Peyer's patch (tissue), 4 donors: ENCODE measurements at regions not wholly inside any gene's neighbourhood (a gene's known extent, or its start where the extent isn't known, plus 50 kb on each side); places are given as distances from the start of the nearest gene placed in this dataset.

Experiments used
- DNase-seq, 3 donors: peaks; one replicate each; pipeline ENCODE4 v3.0.0-alpha.2; 2017 to 2019
- H3K27ac ChIP-seq, 4 donors: fragments of 200-600 bp; sonication (generic); one replicate each; pipeline ENCODE4 v1.5.1; 2016 to 2019
- H3K27me3 ChIP-seq, 2 donors: fragments of 200-600 bp; sonication (generic); one replicate each; pipeline ENCODE4 v1.5.1; 2019
- H3K36me3 ChIP-seq, 3 donors: fragments of 200-600 bp; sonication (generic); one replicate each; pipeline ENCODE4 v1.5.1; 2016 to 2019
- H3K4me1 ChIP-seq, 4 donors: fragments of 200-600 bp; sonication (generic); one replicate each; pipeline ENCODE4 v1.5.1; 2016 to 2019
- H3K4me3 ChIP-seq, 4 donors: fragments of 200-600 bp; sonication (generic); 1 replicate in 3 of 4; 2 replicates in 1 of 4; pipeline ENCODE4 v1.5.1; 2016 to 2019; ENCODE audit warnings: mild to moderate bottlenecking in 1 of 4
- H3K9me3 ChIP-seq, 4 donors: fragments of 200-600 bp; sonication (generic); one replicate each; pipeline ENCODE4 v1.5.1; 2016 to 2019; ENCODE audit warnings: mild to moderate bottlenecking in 1 of 4
- POLR2A ChIP-seq, 2 donors: fragments of 450-650 bp; IDR thresholded peaks; one replicate each; pipeline ENCODE4 v1.5.1; 2017; ENCODE audit warnings: antibody characterized with exemption in 2 of 2, mild to moderate bottlenecking in 2 of 2, moderate library complexity in 2 of 2
- TF ChIP-seq, protein P1 (sequence below), 6 experiments: fragments of 450-650 bp in 4 of 6; fragments of 200-600 bp in 2 of 6; sonication (generic) in 1 of 6; IDR thresholded peaks; one replicate each; pipeline ENCODE4 v1.5.1; 2017 to 2019; ENCODE audit warnings: antibody characterized with exemption in 6 of 6, mild to moderate bottlenecking in 3 of 6, moderate library complexity in 1 of 6

DNA sequence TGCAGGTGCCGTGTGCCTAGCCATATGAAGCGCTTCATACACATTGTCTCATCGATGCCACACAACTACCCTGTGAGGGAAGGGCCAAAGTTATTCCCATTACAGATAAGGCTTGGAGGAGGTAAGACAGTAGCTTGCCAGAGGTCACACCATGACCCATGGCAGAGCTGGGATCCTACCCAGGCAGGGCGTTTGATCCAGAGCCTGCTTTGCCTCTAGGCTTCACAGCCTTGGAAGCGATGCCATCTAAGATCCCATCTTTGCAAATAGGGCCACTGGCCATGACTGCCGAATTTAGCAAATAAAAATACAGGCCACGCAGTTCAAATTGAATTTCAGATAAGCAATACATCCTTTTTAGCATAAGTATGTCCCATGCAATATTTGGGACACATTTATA, 358.2 kb downstream of the BCOR start:
- Histone ChIP-seq H3K27ac (no peak overlapping the region), H3K4me3 (no peak overlapping the region), H3K9me3 (no peaks in the 10 kb centered on the region), H3K4me1 (no peaks in the 10 kb centered on the region), H3K27me3 (no peaks in the 10 kb centered on the region), H3K36me3 (no peaks in the 10 kb centered on the region)
- TF ChIP-seq POLR2A (IDR thresholded peaks at IDR 0.05), result no peak
- TF ChIP-seq, protein P1, sequence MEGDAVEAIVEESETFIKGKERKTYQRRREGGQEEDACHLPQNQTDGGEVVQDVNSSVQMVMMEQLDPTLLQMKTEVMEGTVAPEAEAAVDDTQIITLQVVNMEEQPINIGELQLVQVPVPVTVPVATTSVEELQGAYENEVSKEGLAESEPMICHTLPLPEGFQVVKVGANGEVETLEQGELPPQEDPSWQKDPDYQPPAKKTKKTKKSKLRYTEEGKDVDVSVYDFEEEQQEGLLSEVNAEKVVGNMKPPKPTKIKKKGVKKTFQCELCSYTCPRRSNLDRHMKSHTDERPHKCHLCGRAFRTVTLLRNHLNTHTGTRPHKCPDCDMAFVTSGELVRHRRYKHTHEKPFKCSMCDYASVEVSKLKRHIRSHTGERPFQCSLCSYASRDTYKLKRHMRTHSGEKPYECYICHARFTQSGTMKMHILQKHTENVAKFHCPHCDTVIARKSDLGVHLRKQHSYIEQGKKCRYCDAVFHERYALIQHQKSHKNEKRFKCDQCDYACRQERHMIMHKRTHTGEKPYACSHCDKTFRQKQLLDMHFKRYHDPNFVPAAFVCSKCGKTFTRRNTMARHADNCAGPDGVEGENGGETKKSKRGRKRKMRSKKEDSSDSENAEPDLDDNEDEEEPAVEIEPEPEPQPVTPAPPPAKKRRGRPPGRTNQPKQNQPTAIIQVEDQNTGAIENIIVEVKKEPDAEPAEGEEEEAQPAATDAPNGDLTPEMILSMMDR (IDR thresholded peaks at IDR 0.05), result no peak
- no peak for DNase-seq

DNA sequence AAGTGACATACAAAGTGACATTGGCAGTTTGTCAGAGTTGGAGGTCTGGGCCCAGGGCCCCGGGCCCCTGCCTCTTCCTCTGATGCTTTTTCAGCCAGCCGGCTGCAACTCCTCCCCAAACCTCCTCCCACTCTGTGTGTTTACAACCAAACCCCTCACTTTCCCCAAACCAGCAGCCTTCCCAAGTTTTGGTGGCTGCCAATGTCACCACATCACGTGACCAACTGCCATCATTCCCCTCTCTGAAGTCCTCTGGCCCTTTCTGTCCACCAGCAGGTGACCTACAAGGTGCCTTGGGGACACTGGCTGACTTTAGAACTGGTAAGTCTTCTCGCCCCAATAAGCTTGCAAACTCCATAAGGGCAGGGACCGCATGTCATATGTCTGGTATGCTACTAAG, 357.7 kb downstream of the BCOR start:
- H3K27me3 ChIP-seq, result no peaks in the 10 kb centered on the region
- TF ChIP-seq POLR2A (IDR thresholded peaks at IDR 0.05), result no peak
- TF ChIP-seq, protein P1 (IDR thresholded peaks at IDR 0.05), result no peak
- no peaks in the 10 kb centered on the region for H3K36me3 ChIP-seq
- H3K4me3 ChIP-seq, result no peak overlapping the region
- DNase-seq, result no peak
- H3K4me1 ChIP-seq, result no peaks in the 10 kb centered on the region
- H3K27ac ChIP-seq, result no peak overlapping the region
- no peaks in the 10 kb centered on the region for H3K9me3 ChIP-seq

DNA sequence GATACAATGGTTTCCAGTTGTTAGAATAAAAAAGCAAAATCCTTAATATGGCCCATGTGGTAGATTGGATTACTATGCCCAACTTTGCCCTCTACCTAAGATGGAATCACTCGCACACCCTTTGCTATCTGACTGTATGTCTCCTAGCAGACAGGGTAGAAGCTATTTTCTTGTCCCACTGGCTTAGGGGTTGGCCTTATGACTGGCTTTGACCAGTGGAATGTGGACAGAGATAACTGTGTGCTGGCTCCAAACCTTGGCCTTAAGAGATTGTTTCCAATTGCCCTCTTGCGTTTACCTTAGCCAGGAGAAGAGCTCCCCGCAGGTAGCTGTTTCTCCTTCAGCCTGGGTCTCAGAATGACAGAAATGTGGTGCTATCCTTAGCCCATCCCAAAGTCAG, 355.9 kb downstream of the BCOR start:
- Histone ChIP-seq H3K27me3 (no peaks in the 10 kb centered on the region), H3K27ac (no peak overlapping the region), H3K4me1 (no peaks in the 10 kb centered on the region), H3K36me3 (no peaks in the 10 kb centered on the region), H3K4me3 (no peak overlapping the region), H3K9me3 (no peaks in the 10 kb centered on the region)
- TF ChIP-seq POLR2A (IDR thresholded peaks at IDR 0.05), result no peak
- TF ChIP-seq, protein P1 (IDR thresholded peaks at IDR 0.05), result no peak
- no peak for DNase-seq

DNA sequence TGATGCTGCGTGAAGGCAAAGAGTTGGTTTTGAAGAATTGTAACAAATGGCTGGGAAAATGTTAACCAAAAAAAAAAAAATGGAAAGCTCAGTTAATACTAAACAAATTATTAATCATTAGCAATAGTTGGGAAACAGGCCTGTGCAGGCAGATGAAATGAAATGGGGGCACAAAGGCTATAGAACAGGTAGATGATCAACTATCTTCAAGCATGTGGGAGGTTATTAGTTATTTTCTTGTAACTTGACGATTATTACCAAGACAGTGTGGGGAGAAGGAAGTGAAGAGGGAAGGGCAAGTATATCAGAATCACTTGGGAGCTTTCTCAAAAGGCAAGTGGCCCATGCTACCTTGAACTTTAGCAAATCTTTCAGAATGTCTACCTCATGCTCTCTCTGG, 351.9 kb downstream of the BCOR start:
- H3K4me1 ChIP-seq, result no peaks in the 10 kb centered on the region
- TF ChIP-seq, protein P1 (IDR thresholded peaks at IDR 0.05), result no peak
- DNase-seq, result no peak
- no peaks in the 10 kb centered on the region for H3K27me3 ChIP-seq
- no peaks in the 10 kb centered on the region for H3K9me3 ChIP-seq
- H3K36me3 ChIP-seq, result no peaks in the 10 kb centered on the region
- H3K4me3 ChIP-seq, result no peak overlapping the region
- H3K27ac ChIP-seq, result no peak overlapping the region

DNA sequence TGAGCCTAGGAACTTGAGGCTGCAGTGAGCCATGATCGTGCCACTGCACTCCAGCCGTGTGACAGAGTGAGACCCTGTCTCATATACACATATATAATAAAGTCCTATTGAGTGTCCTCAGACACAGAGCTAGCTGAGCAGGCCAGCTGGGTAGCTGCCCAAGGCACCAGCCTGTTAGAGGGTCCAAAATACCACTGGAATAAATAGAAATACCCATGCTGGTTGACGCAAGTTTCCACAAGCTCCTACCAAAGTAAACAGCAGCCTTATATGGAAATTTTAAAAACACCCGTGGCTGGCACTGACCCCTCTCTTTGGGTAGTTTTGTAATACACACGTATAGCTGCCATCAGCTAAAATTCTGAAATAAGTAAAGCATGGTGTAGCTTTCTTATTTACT, 348.6 kb downstream of the BCOR start:
- Histone ChIP-seq H3K4me3 (no peak overlapping the region), H3K27ac (no peak overlapping the region), H3K4me1 (no peaks in the 10 kb centered on the region), H3K9me3 (no peaks in the 10 kb centered on the region), H3K27me3 (no peaks in the 10 kb centered on the region), H3K36me3 (no peaks in the 10 kb centered on the region)
- no peak for DNase-seq
- TF ChIP-seq, protein P1 (IDR thresholded peaks at IDR 0.05), result no peak
- no peak for TF ChIP-seq POLR2A (IDR thresholded peaks at IDR 0.05)

DNA sequence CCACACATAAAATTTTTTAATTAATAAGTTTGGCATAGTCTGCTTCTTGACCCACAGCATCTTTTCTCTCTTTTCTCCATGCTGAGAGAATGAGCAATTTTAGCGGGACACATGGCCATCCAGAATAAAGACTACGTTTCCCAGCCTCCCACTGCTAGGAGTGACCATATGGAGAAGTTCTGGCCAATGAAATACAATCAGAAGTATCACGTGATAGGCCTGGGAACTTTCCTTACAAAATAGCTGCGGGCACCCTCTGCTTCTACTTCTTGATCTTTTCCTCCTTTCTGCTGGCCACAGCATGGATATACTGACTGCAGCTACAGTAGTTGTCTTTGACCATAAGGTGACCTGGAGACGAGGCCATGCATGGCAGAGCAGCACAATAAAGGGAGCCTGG, 348.0 kb downstream of the BCOR start:
- no peak for DNase-seq
- Histone ChIP-seq H3K4me1 (no peaks in the 10 kb centered on the region), H3K36me3 (no peaks in the 10 kb centered on the region), H3K4me3 (no peak overlapping the region), H3K9me3 (no peaks in the 10 kb centered on the region), H3K27ac (no peak overlapping the region), H3K27me3 (no peaks in the 10 kb centered on the region)
- no peak for TF ChIP-seq POLR2A (IDR thresholded peaks at IDR 0.05)
- TF ChIP-seq, protein P1 (IDR thresholded peaks at IDR 0.05), result no peak
